GM23248 (cell line): ENCODE measurements at regions not wholly inside any gene's neighbourhood (a gene's known extent, or its start where the extent isn't known, plus 50 kb on each side); places are given as distances from the start of the nearest gene placed in this dataset.
"Not testable (repeated sequence)": the region's sequence is repeated elsewhere in the genome, so short reads cannot be mapped to it uniquely, and the experiment has no call there.

Source experiments
- DNase-seq: peaks from one replicate; pipeline ENCODE4 v3.0.0-alpha.2; 2015
- H2AFZ ChIP-seq: fragments of 200-600 bp; sonication (generic); 2 replicates; pipeline ENCODE4 v1.6.1; 2016; ENCODE audit warnings: antibody characterized with exemption
- H3F3A ChIP-seq: fragments of 200-600 bp; sonication (generic); 2 replicates; pipeline ENCODE4 v1.6.1; 2016; ENCODE audit warnings: mild to moderate bottlenecking, antibody characterized with exemption, mixed run types; ENCODE audit not compliant: insufficient read depth
- H3K27ac ChIP-seq: fragments of 200-600 bp; sonication (generic); 2 replicates; pipeline ENCODE4 v1.5.1; 2016; ENCODE audit warnings: mild to moderate bottlenecking
- H3K27me3 ChIP-seq: fragments of 200-600 bp; sonication (generic); replicated peaks from 2 replicates; pipeline ENCODE4 v1.6.1; 2016; ENCODE audit warnings: mild to moderate bottlenecking; ENCODE audit not compliant: insufficient read depth
- H3K36me3 ChIP-seq: fragments of 200-600 bp; sonication (generic); 2 replicates; pipeline ENCODE4 v1.6.1; 2016; ENCODE audit warnings: low read depth, mild to moderate bottlenecking
- H3K4me1 ChIP-seq: fragments of 200-600 bp; sonication (generic); 2 replicates; pipeline ENCODE4 v1.6.1; 2016; ENCODE audit warnings: mild to moderate bottlenecking; ENCODE audit not compliant: insufficient read depth
- H3K4me2 ChIP-seq: fragments of 200-600 bp; sonication (generic); one replicate; pipeline ENCODE4 v1.6.1; 2016; ENCODE audit warnings: mild to moderate bottlenecking; ENCODE audit not compliant: unreplicated experiment
- H3K4me3 ChIP-seq: fragments of 200-600 bp; sonication (generic); 2 replicates; pipeline ENCODE4 v1.5.1; 2016; ENCODE audit warnings: mild to moderate bottlenecking
- H3K79me2 ChIP-seq: fragments of 200-600 bp; sonication (generic); 2 replicates; pipeline ENCODE4 v1.6.1; 2016; ENCODE audit warnings: mild to moderate bottlenecking; ENCODE audit not compliant: insufficient read depth
- H3K9ac ChIP-seq: fragments of 200-600 bp; sonication (generic); 2 replicates; pipeline ENCODE4 v1.6.1; 2016; ENCODE audit warnings: mild to moderate bottlenecking
- H3K9me2 ChIP-seq: fragments of 200-600 bp; sonication (generic); 2 replicates; pipeline ENCODE4 v1.6.1; 2016; ENCODE audit warnings: mixed run types, mild to moderate bottlenecking, moderate library complexity; ENCODE audit not compliant: insufficient read depth
- H3K9me3 ChIP-seq: fragments of 200-600 bp; sonication (generic); one replicate; pipeline ENCODE4 v1.6.1; 2017; ENCODE audit warnings: low read depth
- H4K20me1 ChIP-seq: fragments of 200-600 bp; sonication (generic); 2 replicates; pipeline ENCODE4 v1.6.0; 2016; ENCODE audit not compliant: insufficient read depth
- EZH2 ChIP-seq: fragments of 200-600 bp; sonication (generic); IDR thresholded peaks from 2 replicates; pipeline ENCODE4 v1.6.1; 2018; ENCODE audit warnings: antibody characterized with exemption, mild to moderate bottlenecking; ENCODE audit not compliant: insufficient read depth, poor library complexity, severe bottlenecking
- EZH2phosphoT487 ChIP-seq: fragments of 200-600 bp; sonication (generic); IDR thresholded peaks from 2 replicates; pipeline ENCODE4 v1.6.1; 2018; ENCODE audit warnings: antibody characterized with exemption, moderate library complexity, mild to moderate bottlenecking, low read depth; ENCODE audit not compliant: insufficient read depth
- WGBS, 2 experiments: methylation state at CpG; one replicate each; pipeline ENCODE4 v1.1.6; 2015 to 2017; ENCODE audit warnings: low lambda C conversion rate in 2 of 2, low coverage in 1 of 2; ENCODE audit errors: missing lambda C conversion rate in 2 of 2; 5-methylcytosine and 5-hydroxymethylcytosine counted together
- in situ Hi-C: fragments of 300-500 bp; cut with MboI; formaldehyde crosslinking; loops from 2 replicates; pipeline ENCODE4 v1.15.0; 2020

GRCh38 chr2:116545286-116546068 is 1269.0 kb upstream of the DDX18 start:
- in situ Hi-C loops, result no loop called here
- Histone ChIP-seq H2AFZ (no peak overlapping the region), H3K27ac (no peak overlapping the region), H3K4me3 (no peak overlapping the region), H3K9me2 (no peaks in the 10 kb centered on the region), H4K20me1 (no peaks in the 10 kb centered on the region), H3K4me2 (no peak overlapping the region), H3K27me3 (no peaks in the 10 kb centered on the region), H3K9ac (no peak overlapping the region), H3F3A (no peaks in the 10 kb centered on the region), H3K79me2 (no peaks in the 10 kb centered on the region), H3K4me1 (no peaks in the 10 kb centered on the region), H3K9me3 (no peaks in the 10 kb centered on the region), H3K36me3 (no peaks in the 10 kb centered on the region)
- 8 to 15% methylated on average over 3 of the region's 3 CpGs for WGBS, 2 experiments
- DNase-seq, result no peak
- TF ChIP-seq EZH2phosphoT487 (no peak), EZH2 (no peak)

GRCh38 chr2:116552738-116553419 is 1261.6 kb upstream of the DDX18 start:
- WGBS, 2 experiments, result 49 to 51% methylated on average over 20 of the region's 20 CpGs
- in situ Hi-C loops, result not testable (repeated sequence)

GRCh38 chr2:116580209-116580608 is 1234.3 kb upstream of the DDX18 start:
- H3K27ac ChIP-seq, result no peak overlapping the region

More at GRCh38 chr2:116552738-116553419, 1261.6 kb upstream of the DDX18 start:
- not testable (repeated sequence) for H3K9me2 ChIP-seq, H3K9ac ChIP-seq, H3K27me3 ChIP-seq, H3K36me3 ChIP-seq, H3F3A ChIP-seq, H3K4me3 ChIP-seq, H2AFZ ChIP-seq, H3K4me2 ChIP-seq, H3K27ac ChIP-seq, H3K79me2 ChIP-seq, H3K4me1 ChIP-seq, H4K20me1 ChIP-seq, DNase-seq, H3K9me3 ChIP-seq

GRCh38 chr2:116582850-116583249 is 1231.6 kb upstream of the DDX18 start:
- DNase-seq, result no peak
- Histone ChIP-seq H4K20me1 (no peaks in the 10 kb centered on the region), H2AFZ (no peak overlapping the region), H3F3A (no peaks in the 10 kb centered on the region), H3K4me2 (no peak overlapping the region), H3K9me2 (no peaks in the 10 kb centered on the region), H3K27me3 (no peaks in the 10 kb centered on the region), H3K36me3 (no peaks in the 10 kb centered on the region), H3K4me1 (no peaks in the 10 kb centered on the region), H3K27ac (no peak overlapping the region), H3K9me3 (no peaks in the 10 kb centered on the region), H3K9ac (no peak overlapping the region), H3K4me3 (no peak overlapping the region), H3K79me2 (no peaks in the 10 kb centered on the region)
- in situ Hi-C loops, result no loop called here
- TF ChIP-seq EZH2phosphoT487, result no peak
- no peak for TF ChIP-seq EZH2
- WGBS, 2 experiments, result 4 to 9% methylated on average over 2 of the region's 2 CpGs

More at GRCh38 chr2:116580209-116580608, 1234.3 kb upstream of the DDX18 start:
- Histone ChIP-seq H2AFZ (no peak overlapping the region), H3K4me1 (no peaks in the 10 kb centered on the region), H3K4me3 (no peak overlapping the region), H3F3A (no peaks in the 10 kb centered on the region), H3K27me3 (no peaks in the 10 kb centered on the region), H3K36me3 (no peaks in the 10 kb centered on the region), H3K9ac (no peak overlapping the region), H3K9me2 (no peaks in the 10 kb centered on the region), H4K20me1 (no peaks in the 10 kb centered on the region), H3K4me2 (no peak overlapping the region), H3K9me3 (no peaks in the 10 kb centered on the region), H3K79me2 (no peaks in the 10 kb centered on the region)
- WGBS, 2 experiments, result 10 to 23% methylated on average over 3 of the region's 3 CpGs
- no peak for TF ChIP-seq EZH2phosphoT487
- TF ChIP-seq EZH2, result no peak
- DNase-seq, result no peak
- in situ Hi-C loops, result no loop called here
